Panc1 (cell line): ENCODE measurements at regions not wholly inside any gene's neighbourhood (a gene's known extent, or its start where the extent isn't known, plus 50 kb on each side); places are given as distances from the start of the nearest gene placed in this dataset.

Experiments
- ATAC-seq: fragments of 200-7000 bp; cut with Tn5 transposase; 2 replicates; pipeline ENCODE4 v1.9.1; 2020; ENCODE audit warnings: mild to moderate bottlenecking, moderate library complexity
- BruUV-seq: library from RNA; stranded (reverse); fragments of 400-500 nt; replicated peaks from 2 replicates; lab custom pipeline; 2021; lab: Mats Ljungman, UMichigan
- CTCF ChIA-PET: fragments of 300-600 bp; sonication (Branson Sonifier 250); formaldehyde crosslinking; loops from one replicate; lab custom pipeline; 2022; ENCODE audit warnings: antibody characterized with exemption; lab: Charles Lee
- POLR2A ChIA-PET: fragments of 300-600 bp; sonication (Branson Sonifier 250); formaldehyde crosslinking; loops from one replicate; lab custom pipeline; 2022; ENCODE audit warnings: antibody characterized with exemption; lab: Charles Lee
- DNase-seq: peaks from one replicate; pipeline ENCODE4 v3.0.0-alpha.2; 2010; ENCODE audit warnings: low read depth, low spot score
- H3K27ac ChIP-seq: 2 replicates; pipeline ENCODE4 v1.5.1; 2011; ENCODE audit warnings: mild to moderate bottlenecking, low read length, inconsistent platforms
- H3K27me3 ChIP-seq: fragments of 200-500 bp; sonication (Bioruptor generic); 2 replicates; pipeline ENCODE4 v1.6.0; 2014; ENCODE audit warnings: low read length, inconsistent platforms; ENCODE audit not compliant: control insufficient read depth, insufficient read depth
- H3K36me3 ChIP-seq: fragments of 200-500 bp; sonication (Bioruptor generic); 2 replicates; pipeline ENCODE4 v1.5.1; 2014; ENCODE audit warnings: inconsistent platforms, mild to moderate bottlenecking, low read length, moderate library complexity; ENCODE audit not compliant: control insufficient read depth, insufficient read depth
- H3K4me1 ChIP-seq: 2 replicates; pipeline ENCODE4 v1.5.1; 2011; ENCODE audit warnings: inconsistent platforms, mild to moderate bottlenecking, low read length, moderate library complexity; ENCODE audit not compliant: control insufficient read depth, insufficient read depth
- H3K4me3 ChIP-seq, 2 experiments: 2 replicates each; pipeline ENCODE4 v1.5.1; 2011 to 2012; ENCODE audit warnings: low read depth in 2 of 2, low read length in 2 of 2, mild to moderate bottlenecking in 2 of 2, inconsistent platforms in 1 of 2, moderate library complexity in 1 of 2
- H3K9me3 ChIP-seq: fragments of 200-500 bp; sonication (Bioruptor generic); 2 replicates; pipeline ENCODE4 v1.5.1; 2014; ENCODE audit warnings: low read depth, mild to moderate bottlenecking, inconsistent platforms, low read length, moderate library complexity; ENCODE audit not compliant: control insufficient read depth, insufficient read depth
- CTCF ChIP-seq: fragments of 450-650 bp; IDR thresholded peaks from 2 replicates; pipeline ENCODE4 v1.5.1; 2017; ENCODE audit warnings: mild to moderate bottlenecking
- POLR2AphosphoS5 ChIP-seq: IDR thresholded peaks from 2 replicates; pipeline ENCODE4 v1.6.1; 2012; ENCODE audit warnings: mild to moderate bottlenecking, low read depth, low read length, moderate library complexity
- REST ChIP-seq, 2 experiments: IDR thresholded peaks; 2 replicates each; pipeline ENCODE4 v1.6.1; 2011 to 2012; ENCODE audit warnings: low read depth in 2 of 2, control low read depth in 1 of 2, low read length in 1 of 2, mild to moderate bottlenecking in 1 of 2, moderate library complexity in 1 of 2; ENCODE audit not compliant: insufficient read depth in 1 of 2
- SIN3A ChIP-seq: IDR thresholded peaks from 2 replicates; pipeline ENCODE4 v1.6.1; 2012; ENCODE audit warnings: low read depth, mild to moderate bottlenecking, low read length, moderate library complexity, borderline replicate concordance; ENCODE audit not compliant: insufficient read depth
- TCF7L2 ChIP-seq: IDR thresholded peaks from 2 replicates; pipeline ENCODE4 v1.6.1; 2011; ENCODE audit warnings: mild to moderate bottlenecking, low read depth, low read length, inconsistent platforms
- in situ Hi-C: cut with HindIII; loops from 2 replicates; pipeline ENCODE4 v1.10.0; 2016; ENCODE audit warnings: low sequenced_read_pairs, low pct_unique_long_range_greater_than_20kb
- intact Hi-C: fragments of 100-400 bp; cut with micrococcal nuclease; formaldehyde crosslinking; loops from one replicate; pipeline ENCODE4 v1.10.0; 2022; ENCODE audit not compliant: unreplicated experiment

DNA sequence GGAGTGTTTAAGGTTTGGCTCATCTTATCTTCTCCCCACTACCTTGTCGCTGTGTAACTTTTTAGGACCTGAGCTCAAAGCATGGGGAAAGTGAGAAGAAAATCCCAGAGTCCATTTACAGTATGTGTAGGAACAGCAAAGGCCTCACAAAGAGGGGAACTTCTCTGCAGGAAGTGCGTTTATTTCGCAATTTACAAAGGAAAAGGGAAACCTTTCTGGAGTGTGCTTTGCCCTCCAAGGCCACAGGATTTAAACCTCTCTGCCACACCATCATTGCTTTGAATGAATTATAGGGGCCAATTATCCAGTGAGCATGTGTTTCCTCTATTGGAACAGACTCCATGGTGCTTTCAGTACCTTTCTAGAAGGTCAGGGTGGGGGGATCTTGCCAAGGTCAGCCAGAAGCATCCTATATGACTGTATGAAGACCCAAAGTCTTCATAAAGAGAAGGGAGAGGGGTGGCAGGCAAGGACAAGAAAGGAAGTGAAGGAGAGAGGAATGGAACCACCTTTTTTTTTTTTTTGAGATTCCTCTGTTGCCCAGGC is 68.1 kb upstream of the LMO2 start:
- Histone ChIP-seq H3K4me1 (no peaks in the 10 kb centered on the region), H3K27me3 (peaks cover 5% of the 10 kb centered on the region; the same call in 1 of the 2 replicates), H3K27ac (no peak overlapping the region), H3K4me3 (no peak overlapping the region), H3K36me3 (no peaks in the 10 kb centered on the region), H3K9me3 (no peaks in the 10 kb centered on the region)
- no peak for ATAC-seq
- intact Hi-C loops = no loop called here
- in situ Hi-C loops = no loop called here
- CTCF ChIA-PET = no interaction called here
- DNase-seq = no peak
- no TSS peak for BruUV-seq
- POLR2A ChIA-PET = no interaction called here
- no peak for TF ChIP-seq SIN3A
- TF ChIP-seq POLR2AphosphoS5 = no peak
- no peak for TF ChIP-seq REST (IDR thresholded peaks at IDR 0.05; ENCODE audit: insufficient read depth in 1 of 2, low read depth in 2 of 2, low read length in 1 of 2)
- TF ChIP-seq CTCF = no peak
- no peak for TF ChIP-seq TCF7L2

- H3K4me3 ChIP-seq = no peak overlapping the region
- in situ Hi-C loops = no loop called here
- ChIA-PET CTCF (no interaction called here), POLR2A (no interaction called here)
- no peak for ATAC-seq
- TF ChIP-seq TCF7L2 = no peak
- TF ChIP-seq POLR2AphosphoS5 = no peak
- TF ChIP-seq CTCF = no peak
- TF ChIP-seq SIN3A = no peak
- TF ChIP-seq REST (IDR thresholded peaks at IDR 0.05; ENCODE audit: insufficient read depth in 1 of 2, low read depth in 2 of 2, low read length in 1 of 2) = no peak
- no peaks in the 10 kb centered on the region for H3K27me3 ChIP-seq
- no peaks in the 10 kb centered on the region for H3K36me3 ChIP-seq
- H3K4me1 ChIP-seq = no peaks in the 10 kb centered on the region
- no peak for DNase-seq
- H3K9me3 ChIP-seq = no peaks in the 10 kb centered on the region
- H3K27ac ChIP-seq = no peak overlapping the region
- intact Hi-C loops = no loop called here
- no TSS peak for BruUV-seq
Measured at GRCh38 chr11:33957304-33957917, 65.5 kb upstream of the LMO2 start.
